ENCODE measurements at regions not wholly inside any gene's neighbourhood (a gene's known extent, or its start where the extent isn't known, plus 50 kb on each side); places are given as distances from the start of the nearest gene placed in this dataset.

DNA sequence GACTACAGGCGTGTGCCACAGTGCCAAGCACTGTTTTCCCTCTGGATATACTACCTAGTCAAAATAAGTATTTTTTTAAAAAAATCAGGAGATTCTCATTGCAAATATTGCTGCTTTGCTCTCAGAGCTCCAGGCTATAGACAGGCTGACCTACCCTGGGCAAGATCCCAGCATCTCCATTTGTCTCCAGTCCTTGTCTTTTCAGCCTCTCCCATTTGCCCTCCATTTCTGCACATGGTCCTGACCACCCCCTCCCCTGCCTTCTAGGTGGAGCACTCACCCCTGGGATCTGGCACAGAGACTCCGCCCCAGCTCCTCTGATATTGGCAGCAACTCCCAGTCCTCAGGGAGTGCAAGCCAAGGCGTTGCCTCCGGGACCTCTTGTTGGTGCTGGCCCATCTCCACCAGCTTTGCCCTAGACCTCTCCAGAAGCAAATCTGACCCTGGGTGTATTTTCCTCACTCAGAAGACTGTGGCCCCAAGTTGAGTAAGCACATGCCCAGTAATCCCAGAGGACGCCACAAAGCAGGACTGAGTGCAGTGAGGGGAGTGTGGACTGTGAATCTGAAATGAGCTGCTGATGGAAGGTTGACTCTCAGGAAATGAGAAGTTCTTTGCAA, 120.6 kb downstream of the MTPAP start:
- intact Hi-C loops (cut with micrococcal nuclease), result no loop called here
- peaks cover 5% of the 10 kb centered on the region for H3K4me1 Mint-ChIP-seq
- WGBS (ENCODE audit: insufficient coverage), result 91% methylated on average over 4 of the region's 5 CpGs

GRCh38 chr10:30227481-30227880, 121.6 kb downstream of the MTPAP start:
- no peak overlapping the region for H3K4me3 ChIP-seq (replicated peaks in 1 of 3; ENCODE audit: low read depth in 2 of 3, low read length in 3 of 3)
- no peaks in the 10 kb centered on the region for H3K4me1 ChIP-seq (ENCODE audit: control insufficient read depth in 1 of 2, insufficient read depth in 2 of 2, low read length in 2 of 2)
- H3K9ac ChIP-seq (ENCODE audit: insufficient read depth, low read length, poor library complexity, severe bottlenecking), result no peak overlapping the region
- no peaks in the 10 kb centered on the region for H3K36me3 Mint-ChIP-seq
- H4K20me1 ChIP-seq (ENCODE audit: insufficient read depth, low read length), result no peaks in the 10 kb centered on the region
- H3K27ac ChIP-seq (ENCODE audit: low read depth in 1 of 2, low read length in 2 of 2), result no peak overlapping the region
- intact Hi-C loops (cut with micrococcal nuclease), result no loop called here
- no peak overlapping the region for H3K27ac Mint-ChIP-seq
- no peak overlapping the region for H3K4me3 Mint-ChIP-seq
- H3K27me3 Mint-ChIP-seq (ENCODE audit: low read depth in 3 of 3), result no peaks in the 10 kb centered on the region
- no peaks in the 10 kb centered on the region for H3K79me2 ChIP-seq (ENCODE audit: insufficient read depth, low read length)
- peaks cover 0 to 3% (median 0%) of the 10 kb centered on the region in 7 donors for H3K9me3 Mint-ChIP-seq
- DNase-seq, result no peak
- no peaks in the 10 kb centered on the region for H3K27me3 ChIP-seq (ENCODE audit: control insufficient read depth in 2 of 2, insufficient read depth in 2 of 2, low read length in 2 of 2)
- TF ChIP-seq, protein P1, sequence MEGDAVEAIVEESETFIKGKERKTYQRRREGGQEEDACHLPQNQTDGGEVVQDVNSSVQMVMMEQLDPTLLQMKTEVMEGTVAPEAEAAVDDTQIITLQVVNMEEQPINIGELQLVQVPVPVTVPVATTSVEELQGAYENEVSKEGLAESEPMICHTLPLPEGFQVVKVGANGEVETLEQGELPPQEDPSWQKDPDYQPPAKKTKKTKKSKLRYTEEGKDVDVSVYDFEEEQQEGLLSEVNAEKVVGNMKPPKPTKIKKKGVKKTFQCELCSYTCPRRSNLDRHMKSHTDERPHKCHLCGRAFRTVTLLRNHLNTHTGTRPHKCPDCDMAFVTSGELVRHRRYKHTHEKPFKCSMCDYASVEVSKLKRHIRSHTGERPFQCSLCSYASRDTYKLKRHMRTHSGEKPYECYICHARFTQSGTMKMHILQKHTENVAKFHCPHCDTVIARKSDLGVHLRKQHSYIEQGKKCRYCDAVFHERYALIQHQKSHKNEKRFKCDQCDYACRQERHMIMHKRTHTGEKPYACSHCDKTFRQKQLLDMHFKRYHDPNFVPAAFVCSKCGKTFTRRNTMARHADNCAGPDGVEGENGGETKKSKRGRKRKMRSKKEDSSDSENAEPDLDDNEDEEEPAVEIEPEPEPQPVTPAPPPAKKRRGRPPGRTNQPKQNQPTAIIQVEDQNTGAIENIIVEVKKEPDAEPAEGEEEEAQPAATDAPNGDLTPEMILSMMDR (IDR thresholded peaks at IDR 0.05), result no peak
- H3K36me3 ChIP-seq (replicated peaks in 1 of 2; ENCODE audit: control insufficient read depth in 1 of 2, insufficient read depth in 2 of 2, low read length in 2 of 2), result no peaks in the 10 kb centered on the region
- no peak overlapping the region for H3K4me2 ChIP-seq (replicated peaks; ENCODE audit: extremely low read depth, low read length, poor library complexity, severe bottlenecking)
- peaks cover 5% of the 10 kb centered on the region for H3K4me1 Mint-ChIP-seq
- 80% methylated on average over 1 of the region's 6 CpGs for WGBS (ENCODE audit: insufficient coverage)
- H3K9me3 ChIP-seq (replicated peaks in 1 of 2; ENCODE audit: control insufficient read depth in 1 of 2, insufficient read depth in 1 of 2, low read length in 2 of 2), result no peaks in the 10 kb centered on the region
- no peak overlapping the region for H2AFZ ChIP-seq (ENCODE audit: insufficient read depth, low read depth, low read length, poor library complexity, severe bottlenecking)

More for the DNA sequence above, 120.6 kb downstream of the MTPAP start:
- peaks cover 0 to 3% (median 0%) of the 10 kb centered on the region in 7 donors for H3K9me3 Mint-ChIP-seq
- Histone ChIP-seq H3K4me1 (ENCODE audit: control insufficient read depth in 1 of 2, insufficient read depth in 2 of 2, low read length in 2 of 2) (no peaks in the 10 kb centered on the region), H3K4me3 (replicated peaks in 1 of 3; ENCODE audit: low read depth in 2 of 3, low read length in 3 of 3) (no peak overlapping the region), H3K9ac (ENCODE audit: insufficient read depth, low read length, poor library complexity, severe bottlenecking) (no peak overlapping the region), H3K27ac (ENCODE audit: low read depth in 1 of 2, low read length in 2 of 2) (no peak overlapping the region), H3K27me3 (ENCODE audit: control insufficient read depth in 2 of 2, insufficient read depth in 2 of 2, low read length in 2 of 2) (no peaks in the 10 kb centered on the region), H3K4me2 (replicated peaks; ENCODE audit: extremely low read depth, low read length, poor library complexity, severe bottlenecking) (no peak overlapping the region), H3K79me2 (ENCODE audit: insufficient read depth, low read length) (no peaks in the 10 kb centered on the region), H4K20me1 (ENCODE audit: insufficient read depth, low read length) (no peaks in the 10 kb centered on the region), H3K36me3 (replicated peaks in 1 of 2; ENCODE audit: control insufficient read depth in 1 of 2, insufficient read depth in 2 of 2, low read length in 2 of 2) (no peaks in the 10 kb centered on the region), H3K9me3 (replicated peaks in 1 of 2; ENCODE audit: control insufficient read depth in 1 of 2, insufficient read depth in 1 of 2, low read length in 2 of 2) (no peaks in the 10 kb centered on the region), H2AFZ (ENCODE audit: insufficient read depth, low read depth, low read length, poor library complexity, severe bottlenecking) (no peak overlapping the region)
- no peak for DNase-seq
- H3K27ac Mint-ChIP-seq, result peak overlapping the region in 1 of 7 donors; percentile 68
- H3K27me3 Mint-ChIP-seq (ENCODE audit: low read depth in 3 of 3), result peaks cover 0 to 2% (median 0%) of the 10 kb centered on the region in 3 donors
- no peak overlapping the region for H3K4me3 Mint-ChIP-seq
- TF ChIP-seq, protein P1 (IDR thresholded peaks at IDR 0.05), result no peak
- H3K36me3 Mint-ChIP-seq, result no peaks in the 10 kb centered on the region
